ENCODE measurements at regions not wholly inside any gene's neighbourhood (a gene's known extent, or its start where the extent isn't known, plus 50 kb on each side); places are given as distances from the start of the nearest gene placed in this dataset.

GRCh38 chr13:106963151-106963550, 395.2 kb upstream of the ARGLU1 start:
- H3K9me3 Mint-ChIP-seq, result no peaks in the 10 kb centered on the region
- no peak overlapping the region for H2BK15ac ChIP-seq (ENCODE audit: low read depth, low read length)
- H3K79me2 ChIP-seq (ENCODE audit: insufficient read depth, low read length), result no peaks in the 10 kb centered on the region
- no peak overlapping the region for H3K56ac ChIP-seq (ENCODE audit: insufficient read length, low read depth, low read length)
- H2AFZ ChIP-seq (ENCODE audit: low read length), result no peak overlapping the region
- no peak overlapping the region for H3K27ac Mint-ChIP-seq
- no peaks in the 10 kb centered on the region for H3K27me3 ChIP-seq (ENCODE audit: insufficient read depth, low read length)
- no peak for TF ChIP-seq CTCF (conservative IDR thresholded peaks at IDR 0.05)
- no peaks in the 10 kb centered on the region for H3K9me3 ChIP-seq (ENCODE audit: control insufficient read depth, low read depth, low read length)
- no peak overlapping the region for H2BK5ac ChIP-seq (ENCODE audit: insufficient read length, low read length)
- H3K4ac ChIP-seq (ENCODE audit: low read depth, low read length), result no peak overlapping the region
- no peak overlapping the region for H2AK5ac ChIP-seq (ENCODE audit: insufficient read length, low read length)
- no peaks in the 10 kb centered on the region for H3K23me2 ChIP-seq (ENCODE audit: insufficient read length, low read depth, low read length, poor library complexity, severe bottlenecking)
- no peaks in the 10 kb centered on the region for H3K4me1 ChIP-seq (ENCODE audit: insufficient read depth, low read length)
- H2BK12ac ChIP-seq (ENCODE audit: insufficient read length, low read depth, low read length), result no peak overlapping the region
- no CpG with 5 or more reads among the region's 2 CpGs for WGBS (ENCODE audit: extremely low coverage, insufficient read length, low lambda C conversion rate)
- H3K18ac ChIP-seq (ENCODE audit: insufficient read length, low read depth, low read length), result no peak overlapping the region
- no peak overlapping the region for H4K91ac ChIP-seq (ENCODE audit: insufficient read length, low read depth, low read length)
- no peak overlapping the region for H4K8ac ChIP-seq (replicated peaks; ENCODE audit: insufficient read length, low read depth, low read length)
- H3K36me3 Mint-ChIP-seq (ENCODE audit: insufficient read depth in 1 of 3, low read depth in 3 of 3), result no peaks in the 10 kb centered on the region
- H3K27ac ChIP-seq (ENCODE audit: insufficient read length, low read depth, low read length), result no peak overlapping the region
- no peak overlapping the region for H2BK20ac ChIP-seq (ENCODE audit: low read depth, low read length, poor library complexity, severe bottlenecking)
- H4K20me1 ChIP-seq (ENCODE audit: control insufficient read depth, insufficient read depth, insufficient read length), result no peaks in the 10 kb centered on the region
- H3K9ac ChIP-seq (ENCODE audit: extremely low read depth, insufficient read length, low read length), result no peak overlapping the region
- H3K14ac ChIP-seq (ENCODE audit: insufficient read depth, low read length), result no peak overlapping the region
- no peak overlapping the region for H3K4me3 Mint-ChIP-seq
- no peak overlapping the region for H4K5ac ChIP-seq (ENCODE audit: insufficient read length, low read depth, low read length)
- H3K27me3 Mint-ChIP-seq (ENCODE audit: low read depth), result no peaks in the 10 kb centered on the region
- no peak for DNase-seq
- no peak overlapping the region for H3K23ac ChIP-seq (ENCODE audit: insufficient read length, low read depth, low read length)
- no peak overlapping the region for H3K4me2 ChIP-seq (ENCODE audit: insufficient read depth, insufficient read length, low read length)
- no peaks in the 10 kb centered on the region for H3K79me1 ChIP-seq (ENCODE audit: insufficient read depth, low read depth, low read length, poor library complexity, severe bottlenecking)
- no peaks in the 10 kb centered on the region for H3K4me1 Mint-ChIP-seq
- H2BK120ac ChIP-seq (ENCODE audit: low read depth, low read length, poor library complexity, severe bottlenecking), result no peak overlapping the region
- no peak overlapping the region for H3T11ph ChIP-seq (ENCODE audit: low read length)

All from H9 (cell line).